ENCODE measurements at regions not wholly inside any gene's neighbourhood (a gene's known extent, or its start where the extent isn't known, plus 50 kb on each side); places are given as distances from the start of the nearest gene placed in this dataset.

DNA sequence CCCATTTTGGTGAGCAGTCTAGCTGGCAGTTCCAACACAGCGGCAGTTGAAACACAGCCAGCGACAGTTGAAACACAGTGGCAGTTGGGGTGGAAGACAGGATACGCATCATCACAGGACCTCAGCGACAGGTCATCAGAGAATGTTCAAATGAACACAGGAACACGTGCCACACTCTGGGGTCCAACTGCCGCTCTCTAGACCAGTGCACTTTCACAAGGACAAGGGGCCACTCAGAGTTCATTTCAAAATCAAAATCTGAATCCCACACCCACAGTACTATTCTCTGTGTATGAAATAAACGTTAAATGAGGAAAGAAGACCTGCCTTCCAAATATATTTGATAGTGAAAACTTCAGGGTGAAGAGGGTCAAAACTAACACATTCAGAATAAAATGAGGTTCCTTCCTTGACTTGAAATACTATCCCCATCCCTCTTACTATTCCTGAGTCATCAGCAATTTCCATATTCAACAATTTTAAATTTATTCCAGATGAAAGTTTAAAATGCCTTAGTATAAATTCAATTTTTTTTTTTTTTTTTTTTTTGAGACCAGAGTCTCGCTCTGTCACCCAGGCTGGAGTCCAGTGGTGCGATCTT is 53.0 kb upstream of the SIMC1 start:
- Histone ChIP-seq H3K4me2 (ENCODE audit: unreplicated experiment) (no peak overlapping the region), H3K4me1 (ENCODE audit: insufficient read depth) (peaks cover 6% of the 10 kb centered on the region; the same call in 1 of the 2 replicates), H4K20me1 (ENCODE audit: insufficient read depth) (no peaks in the 10 kb centered on the region), H2AFZ (no peak overlapping the region), H3F3A (ENCODE audit: insufficient read depth) (no peaks in the 10 kb centered on the region), H3K9me3 (ENCODE audit: low read depth) (no peaks in the 10 kb centered on the region), H3K9ac (no peak overlapping the region), H3K79me2 (ENCODE audit: insufficient read depth) (no peaks in the 10 kb centered on the region), H3K36me3 (ENCODE audit: low read depth) (no peaks in the 10 kb centered on the region), H3K4me3 (no peak overlapping the region), H3K27me3 (replicated peaks; ENCODE audit: insufficient read depth) (peaks cover 3% of the 10 kb centered on the region), H3K27ac (no peak overlapping the region), H3K9me2 (ENCODE audit: insufficient read depth) (no peaks in the 10 kb centered on the region)
- in situ Hi-C loops (cut with MboI): no loop called here
- WGBS, 2 experiments (ENCODE audit: low coverage in 1 of 2, low lambda C conversion rate in 2 of 2, missing lambda C conversion rate in 2 of 2): 45 to 54% methylated on average over 9 of the region's 9 CpGs
- no peak for DNase-seq
- TF ChIP-seq EZH2 (IDR thresholded peaks at IDR 0.05; ENCODE audit: insufficient read depth, poor library complexity, severe bottlenecking) (no peak), EZH2phosphoT487 (IDR thresholded peaks at IDR 0.05; ENCODE audit: insufficient read depth, low read depth) (no peak)

DNA sequence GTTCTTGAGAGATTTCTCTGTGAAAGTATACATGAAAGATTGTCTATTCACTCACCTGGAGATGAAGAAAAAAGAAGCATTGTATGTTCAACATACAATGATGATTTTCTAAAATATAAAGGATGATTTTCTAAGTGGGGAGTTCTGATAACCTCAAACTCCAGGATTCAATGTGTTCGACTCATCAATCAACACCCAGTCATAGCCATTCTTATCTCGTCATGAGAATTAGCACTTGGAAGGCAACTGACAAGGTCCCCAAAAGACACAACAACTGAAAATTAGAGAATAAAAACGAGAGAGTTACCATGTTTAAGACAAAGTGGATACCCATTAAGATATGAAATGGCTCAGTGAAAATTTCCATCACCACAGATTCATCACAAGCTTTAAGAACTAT is 52.1 kb upstream of the SIMC1 start:
- no peaks in the 10 kb centered on the region for H4K20me1 ChIP-seq (ENCODE audit: insufficient read depth)
- no peaks in the 10 kb centered on the region for H3K79me2 ChIP-seq (ENCODE audit: insufficient read depth)
- no peaks in the 10 kb centered on the region for H3K9me2 ChIP-seq (ENCODE audit: insufficient read depth)
- no peak overlapping the region for H3K9ac ChIP-seq
- H3K9me3 ChIP-seq (ENCODE audit: low read depth): no peaks in the 10 kb centered on the region
- H3K4me3 ChIP-seq: no peak overlapping the region
- 59 to 62% methylated on average over 3 of the region's 3 CpGs for WGBS, 2 experiments (ENCODE audit: low coverage in 1 of 2, low lambda C conversion rate in 2 of 2, missing lambda C conversion rate in 2 of 2)
- no peaks in the 10 kb centered on the region for H3K4me1 ChIP-seq (ENCODE audit: insufficient read depth)
- H2AFZ ChIP-seq: no peak overlapping the region
- H3K4me2 ChIP-seq (ENCODE audit: unreplicated experiment): no peak overlapping the region
- no peak for TF ChIP-seq EZH2phosphoT487 (IDR thresholded peaks at IDR 0.05; ENCODE audit: insufficient read depth, low read depth)
- TF ChIP-seq EZH2 (IDR thresholded peaks at IDR 0.05; ENCODE audit: insufficient read depth, poor library complexity, severe bottlenecking): no peak
- H3K27ac ChIP-seq: no peak overlapping the region
- peaks cover 3% of the 10 kb centered on the region for H3K27me3 ChIP-seq (replicated peaks; ENCODE audit: insufficient read depth)
- no peaks in the 10 kb centered on the region for H3F3A ChIP-seq (ENCODE audit: insufficient read depth)
- no peaks in the 10 kb centered on the region for H3K36me3 ChIP-seq (ENCODE audit: low read depth)
- no peak for DNase-seq
- in situ Hi-C loops (cut with MboI): no loop called here

DNA sequence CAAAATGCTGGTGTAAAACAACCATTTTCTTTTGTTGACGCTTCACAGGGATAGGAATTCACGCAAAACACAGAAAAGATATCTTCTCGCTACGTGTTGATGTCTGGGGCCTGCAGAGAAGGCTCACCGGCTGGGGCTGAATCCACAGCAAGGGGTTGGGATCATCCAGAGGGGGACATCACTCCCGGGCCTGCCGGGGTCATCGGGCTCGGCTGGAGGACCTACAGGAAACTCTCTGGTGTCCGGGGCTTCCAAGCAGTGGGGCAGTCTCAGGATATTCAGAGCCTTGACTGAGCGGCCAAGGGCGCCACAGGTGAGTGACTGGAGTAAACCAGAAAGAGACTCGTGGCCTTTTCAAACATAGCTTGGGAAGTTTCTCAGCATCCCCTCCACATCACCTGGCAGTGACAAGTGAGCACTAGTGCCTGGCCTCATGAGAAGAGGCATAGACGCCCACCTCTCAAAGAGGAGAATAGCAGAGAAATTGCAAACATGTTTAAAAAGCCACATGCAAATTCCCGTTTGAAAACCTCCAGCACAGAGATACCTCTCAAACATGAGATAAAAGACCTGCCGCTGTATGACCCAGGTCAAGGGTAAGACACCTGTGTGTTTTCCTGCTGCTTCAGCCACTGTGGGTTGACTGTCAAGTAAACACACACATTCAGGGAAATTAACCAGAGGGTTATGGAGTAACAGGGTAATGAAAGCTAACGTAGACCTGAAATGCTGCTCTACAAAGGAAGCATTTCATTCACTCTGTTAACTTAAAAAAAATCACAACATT is 50.8 kb upstream of the SIMC1 start:
- no peaks in the 10 kb centered on the region for H4K20me1 ChIP-seq (ENCODE audit: insufficient read depth)
- DNase-seq: no peak
- H3K4me3 ChIP-seq: no peak overlapping the region
- in situ Hi-C loops (cut with MboI): no loop called here
- TF ChIP-seq EZH2 (IDR thresholded peaks at IDR 0.05; ENCODE audit: insufficient read depth, poor library complexity, severe bottlenecking): no peak
- no peak for TF ChIP-seq EZH2phosphoT487 (IDR thresholded peaks at IDR 0.05; ENCODE audit: insufficient read depth, low read depth)
- H3K79me2 ChIP-seq (ENCODE audit: insufficient read depth): no peaks in the 10 kb centered on the region
- no peaks in the 10 kb centered on the region for H3K4me1 ChIP-seq (ENCODE audit: insufficient read depth)
- no peaks in the 10 kb centered on the region for H3K9me2 ChIP-seq (ENCODE audit: insufficient read depth)
- H3K4me2 ChIP-seq (ENCODE audit: unreplicated experiment): no peak overlapping the region
- WGBS, 2 experiments (ENCODE audit: low coverage in 1 of 2, low lambda C conversion rate in 2 of 2, missing lambda C conversion rate in 2 of 2): 61 to 64% methylated on average over 17 of the region's 17 CpGs
- H3K27ac ChIP-seq: no peak overlapping the region
- no peak overlapping the region for H2AFZ ChIP-seq
- H3K27me3 ChIP-seq (replicated peaks; ENCODE audit: insufficient read depth): no peaks in the 10 kb centered on the region; the same call in 1 of the 2 replicates
- H3K9me3 ChIP-seq (ENCODE audit: low read depth): no peaks in the 10 kb centered on the region
- H3F3A ChIP-seq (ENCODE audit: insufficient read depth): no peaks in the 10 kb centered on the region
- H3K36me3 ChIP-seq (ENCODE audit: low read depth): no peaks in the 10 kb centered on the region
- no peak overlapping the region for H3K9ac ChIP-seq

DNA sequence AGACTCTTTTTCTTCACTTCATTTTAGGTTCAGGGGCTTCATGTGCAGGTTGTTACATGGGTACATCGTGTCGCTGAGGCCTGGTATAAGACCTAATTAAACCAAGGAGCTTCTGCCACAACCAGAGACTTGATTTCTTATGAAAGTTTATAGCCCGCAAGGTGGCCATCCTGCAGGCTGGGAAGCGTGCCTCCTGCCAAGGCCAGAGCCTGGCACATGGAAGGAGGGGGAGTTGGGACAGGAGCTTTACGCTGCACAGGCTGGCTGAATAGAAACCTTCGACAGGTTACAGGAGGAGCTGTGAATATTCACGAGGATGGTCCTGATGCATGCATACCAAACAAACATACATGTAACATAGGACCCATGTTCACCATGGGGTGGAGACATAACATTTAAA is 50.1 kb upstream of the SIMC1 start:
- Histone ChIP-seq H3F3A (ENCODE audit: insufficient read depth) (no peaks in the 10 kb centered on the region), H3K27ac (no peak overlapping the region), H4K20me1 (ENCODE audit: insufficient read depth) (no peaks in the 10 kb centered on the region), H3K9me2 (ENCODE audit: insufficient read depth) (no peaks in the 10 kb centered on the region), H3K9me3 (ENCODE audit: low read depth) (no peaks in the 10 kb centered on the region), H3K4me3 (no peak overlapping the region), H3K9ac (no peak overlapping the region), H3K4me1 (ENCODE audit: insufficient read depth) (no peaks in the 10 kb centered on the region), H3K27me3 (replicated peaks; ENCODE audit: insufficient read depth) (no peaks in the 10 kb centered on the region; the same call in 1 of the 2 replicates), H3K36me3 (ENCODE audit: low read depth) (no peaks in the 10 kb centered on the region), H3K4me2 (ENCODE audit: unreplicated experiment) (no peak overlapping the region), H3K79me2 (ENCODE audit: insufficient read depth) (no peaks in the 10 kb centered on the region), H2AFZ (no peak overlapping the region)
- 66 to 68% methylated on average over 7 of the region's 7 CpGs for WGBS, 2 experiments (ENCODE audit: low coverage in 1 of 2, low lambda C conversion rate in 2 of 2, missing lambda C conversion rate in 2 of 2)
- in situ Hi-C loops (cut with MboI): no loop called here
- TF ChIP-seq EZH2phosphoT487 (IDR thresholded peaks at IDR 0.05; ENCODE audit: insufficient read depth, low read depth): no peak
- DNase-seq: no peak
